ENCODE measurements at regions not wholly inside any gene's neighbourhood (a gene's known extent, or its start where the extent isn't known, plus 50 kb on each side); places are given as distances from the start of the nearest gene placed in this dataset.

DNA sequence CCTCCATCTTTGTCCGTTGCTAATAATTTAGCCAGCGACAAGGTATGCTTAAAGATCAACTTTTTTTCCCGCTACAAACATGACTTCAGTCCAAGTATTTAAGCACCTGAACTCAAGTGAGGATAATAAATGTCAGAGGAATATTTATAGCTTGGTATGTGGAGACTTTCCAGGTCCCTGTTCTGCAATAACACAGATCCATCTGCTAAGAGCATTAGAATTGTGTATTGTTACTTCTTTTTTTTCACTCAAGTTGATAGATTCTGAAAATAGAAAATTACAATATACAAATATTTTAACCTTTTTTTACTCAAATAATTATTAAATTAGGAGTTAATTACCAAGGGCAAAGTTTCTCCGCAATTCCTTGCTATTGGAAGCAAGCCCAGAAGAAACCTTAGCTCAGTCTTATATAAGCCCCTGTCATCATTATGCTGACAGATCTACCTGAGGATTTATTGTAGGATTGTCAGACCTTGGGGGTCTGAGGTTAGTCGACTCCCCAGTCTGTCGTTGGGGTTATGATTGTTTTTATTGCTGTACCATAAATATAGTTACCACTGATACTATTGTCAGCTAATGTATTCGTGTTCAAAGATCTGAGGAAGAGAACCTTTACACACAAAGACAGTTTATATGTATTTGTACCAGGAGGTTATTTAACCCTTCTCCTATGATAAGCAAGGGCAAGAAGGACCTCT is 337.9 kb downstream of the TBX15 start:
- TF ChIP-seq, protein P1, sequence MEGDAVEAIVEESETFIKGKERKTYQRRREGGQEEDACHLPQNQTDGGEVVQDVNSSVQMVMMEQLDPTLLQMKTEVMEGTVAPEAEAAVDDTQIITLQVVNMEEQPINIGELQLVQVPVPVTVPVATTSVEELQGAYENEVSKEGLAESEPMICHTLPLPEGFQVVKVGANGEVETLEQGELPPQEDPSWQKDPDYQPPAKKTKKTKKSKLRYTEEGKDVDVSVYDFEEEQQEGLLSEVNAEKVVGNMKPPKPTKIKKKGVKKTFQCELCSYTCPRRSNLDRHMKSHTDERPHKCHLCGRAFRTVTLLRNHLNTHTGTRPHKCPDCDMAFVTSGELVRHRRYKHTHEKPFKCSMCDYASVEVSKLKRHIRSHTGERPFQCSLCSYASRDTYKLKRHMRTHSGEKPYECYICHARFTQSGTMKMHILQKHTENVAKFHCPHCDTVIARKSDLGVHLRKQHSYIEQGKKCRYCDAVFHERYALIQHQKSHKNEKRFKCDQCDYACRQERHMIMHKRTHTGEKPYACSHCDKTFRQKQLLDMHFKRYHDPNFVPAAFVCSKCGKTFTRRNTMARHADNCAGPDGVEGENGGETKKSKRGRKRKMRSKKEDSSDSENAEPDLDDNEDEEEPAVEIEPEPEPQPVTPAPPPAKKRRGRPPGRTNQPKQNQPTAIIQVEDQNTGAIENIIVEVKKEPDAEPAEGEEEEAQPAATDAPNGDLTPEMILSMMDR (conservative IDR thresholded peaks at IDR 0.05; ENCODE audit: low read depth in 2 of 2) = no peak
- no peak for TF ChIP-seq JUNB (IDR thresholded peaks at IDR 0.05; ENCODE audit: unreplicated experiment)
- TF ChIP-seq, protein P2, sequence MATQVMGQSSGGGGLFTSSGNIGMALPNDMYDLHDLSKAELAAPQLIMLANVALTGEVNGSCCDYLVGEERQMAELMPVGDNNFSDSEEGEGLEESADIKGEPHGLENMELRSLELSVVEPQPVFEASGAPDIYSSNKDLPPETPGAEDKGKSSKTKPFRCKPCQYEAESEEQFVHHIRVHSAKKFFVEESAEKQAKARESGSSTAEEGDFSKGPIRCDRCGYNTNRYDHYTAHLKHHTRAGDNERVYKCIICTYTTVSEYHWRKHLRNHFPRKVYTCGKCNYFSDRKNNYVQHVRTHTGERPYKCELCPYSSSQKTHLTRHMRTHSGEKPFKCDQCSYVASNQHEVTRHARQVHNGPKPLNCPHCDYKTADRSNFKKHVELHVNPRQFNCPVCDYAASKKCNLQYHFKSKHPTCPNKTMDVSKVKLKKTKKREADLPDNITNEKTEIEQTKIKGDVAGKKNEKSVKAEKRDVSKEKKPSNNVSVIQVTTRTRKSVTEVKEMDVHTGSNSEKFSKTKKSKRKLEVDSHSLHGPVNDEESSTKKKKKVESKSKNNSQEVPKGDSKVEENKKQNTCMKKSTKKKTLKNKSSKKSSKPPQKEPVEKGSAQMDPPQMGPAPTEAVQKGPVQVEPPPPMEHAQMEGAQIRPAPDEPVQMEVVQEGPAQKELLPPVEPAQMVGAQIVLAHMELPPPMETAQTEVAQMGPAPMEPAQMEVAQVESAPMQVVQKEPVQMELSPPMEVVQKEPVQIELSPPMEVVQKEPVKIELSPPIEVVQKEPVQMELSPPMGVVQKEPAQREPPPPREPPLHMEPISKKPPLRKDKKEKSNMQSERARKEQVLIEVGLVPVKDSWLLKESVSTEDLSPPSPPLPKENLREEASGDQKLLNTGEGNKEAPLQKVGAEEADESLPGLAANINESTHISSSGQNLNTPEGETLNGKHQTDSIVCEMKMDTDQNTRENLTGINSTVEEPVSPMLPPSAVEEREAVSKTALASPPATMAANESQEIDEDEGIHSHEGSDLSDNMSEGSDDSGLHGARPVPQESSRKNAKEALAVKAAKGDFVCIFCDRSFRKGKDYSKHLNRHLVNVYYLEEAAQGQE (IDR thresholded peaks at IDR 0.05; ENCODE audit: unreplicated experiment) = no peak
- no peak for TF ChIP-seq EZH2 (IDR thresholded peaks at IDR 0.05; ENCODE audit: low read depth, unreplicated experiment)
- TF ChIP-seq, protein P3, sequence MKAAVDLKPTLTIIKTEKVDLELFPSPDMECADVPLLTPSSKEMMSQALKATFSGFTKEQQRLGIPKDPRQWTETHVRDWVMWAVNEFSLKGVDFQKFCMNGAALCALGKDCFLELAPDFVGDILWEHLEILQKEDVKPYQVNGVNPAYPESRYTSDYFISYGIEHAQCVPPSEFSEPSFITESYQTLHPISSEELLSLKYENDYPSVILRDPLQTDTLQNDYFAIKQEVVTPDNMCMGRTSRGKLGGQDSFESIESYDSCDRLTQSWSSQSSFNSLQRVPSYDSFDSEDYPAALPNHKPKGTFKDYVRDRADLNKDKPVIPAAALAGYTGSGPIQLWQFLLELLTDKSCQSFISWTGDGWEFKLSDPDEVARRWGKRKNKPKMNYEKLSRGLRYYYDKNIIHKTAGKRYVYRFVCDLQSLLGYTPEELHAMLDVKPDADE (IDR thresholded peaks at IDR 0.05) = no peak
- no peak for TF ChIP-seq POLR2AphosphoS5 (IDR thresholded peaks at IDR 0.05; ENCODE audit: low read depth)
- TF ChIP-seq STAT1 (IDR thresholded peaks at IDR 0.05; ENCODE audit: unreplicated experiment) = no peak
- TF ChIP-seq EZH2phosphoT487 (IDR thresholded peaks at IDR 0.05; ENCODE audit: unreplicated experiment) = no peak
- TF ChIP-seq CREB1 (CRISPR knock-in tag; IDR thresholded peaks at IDR 0.05; ENCODE audit: low read depth) = no peak
- no peak for TF ChIP-seq ZNF114 (CRISPR knock-in tag; IDR thresholded peaks at IDR 0.05)
- TF ChIP-seq, protein P4, sequence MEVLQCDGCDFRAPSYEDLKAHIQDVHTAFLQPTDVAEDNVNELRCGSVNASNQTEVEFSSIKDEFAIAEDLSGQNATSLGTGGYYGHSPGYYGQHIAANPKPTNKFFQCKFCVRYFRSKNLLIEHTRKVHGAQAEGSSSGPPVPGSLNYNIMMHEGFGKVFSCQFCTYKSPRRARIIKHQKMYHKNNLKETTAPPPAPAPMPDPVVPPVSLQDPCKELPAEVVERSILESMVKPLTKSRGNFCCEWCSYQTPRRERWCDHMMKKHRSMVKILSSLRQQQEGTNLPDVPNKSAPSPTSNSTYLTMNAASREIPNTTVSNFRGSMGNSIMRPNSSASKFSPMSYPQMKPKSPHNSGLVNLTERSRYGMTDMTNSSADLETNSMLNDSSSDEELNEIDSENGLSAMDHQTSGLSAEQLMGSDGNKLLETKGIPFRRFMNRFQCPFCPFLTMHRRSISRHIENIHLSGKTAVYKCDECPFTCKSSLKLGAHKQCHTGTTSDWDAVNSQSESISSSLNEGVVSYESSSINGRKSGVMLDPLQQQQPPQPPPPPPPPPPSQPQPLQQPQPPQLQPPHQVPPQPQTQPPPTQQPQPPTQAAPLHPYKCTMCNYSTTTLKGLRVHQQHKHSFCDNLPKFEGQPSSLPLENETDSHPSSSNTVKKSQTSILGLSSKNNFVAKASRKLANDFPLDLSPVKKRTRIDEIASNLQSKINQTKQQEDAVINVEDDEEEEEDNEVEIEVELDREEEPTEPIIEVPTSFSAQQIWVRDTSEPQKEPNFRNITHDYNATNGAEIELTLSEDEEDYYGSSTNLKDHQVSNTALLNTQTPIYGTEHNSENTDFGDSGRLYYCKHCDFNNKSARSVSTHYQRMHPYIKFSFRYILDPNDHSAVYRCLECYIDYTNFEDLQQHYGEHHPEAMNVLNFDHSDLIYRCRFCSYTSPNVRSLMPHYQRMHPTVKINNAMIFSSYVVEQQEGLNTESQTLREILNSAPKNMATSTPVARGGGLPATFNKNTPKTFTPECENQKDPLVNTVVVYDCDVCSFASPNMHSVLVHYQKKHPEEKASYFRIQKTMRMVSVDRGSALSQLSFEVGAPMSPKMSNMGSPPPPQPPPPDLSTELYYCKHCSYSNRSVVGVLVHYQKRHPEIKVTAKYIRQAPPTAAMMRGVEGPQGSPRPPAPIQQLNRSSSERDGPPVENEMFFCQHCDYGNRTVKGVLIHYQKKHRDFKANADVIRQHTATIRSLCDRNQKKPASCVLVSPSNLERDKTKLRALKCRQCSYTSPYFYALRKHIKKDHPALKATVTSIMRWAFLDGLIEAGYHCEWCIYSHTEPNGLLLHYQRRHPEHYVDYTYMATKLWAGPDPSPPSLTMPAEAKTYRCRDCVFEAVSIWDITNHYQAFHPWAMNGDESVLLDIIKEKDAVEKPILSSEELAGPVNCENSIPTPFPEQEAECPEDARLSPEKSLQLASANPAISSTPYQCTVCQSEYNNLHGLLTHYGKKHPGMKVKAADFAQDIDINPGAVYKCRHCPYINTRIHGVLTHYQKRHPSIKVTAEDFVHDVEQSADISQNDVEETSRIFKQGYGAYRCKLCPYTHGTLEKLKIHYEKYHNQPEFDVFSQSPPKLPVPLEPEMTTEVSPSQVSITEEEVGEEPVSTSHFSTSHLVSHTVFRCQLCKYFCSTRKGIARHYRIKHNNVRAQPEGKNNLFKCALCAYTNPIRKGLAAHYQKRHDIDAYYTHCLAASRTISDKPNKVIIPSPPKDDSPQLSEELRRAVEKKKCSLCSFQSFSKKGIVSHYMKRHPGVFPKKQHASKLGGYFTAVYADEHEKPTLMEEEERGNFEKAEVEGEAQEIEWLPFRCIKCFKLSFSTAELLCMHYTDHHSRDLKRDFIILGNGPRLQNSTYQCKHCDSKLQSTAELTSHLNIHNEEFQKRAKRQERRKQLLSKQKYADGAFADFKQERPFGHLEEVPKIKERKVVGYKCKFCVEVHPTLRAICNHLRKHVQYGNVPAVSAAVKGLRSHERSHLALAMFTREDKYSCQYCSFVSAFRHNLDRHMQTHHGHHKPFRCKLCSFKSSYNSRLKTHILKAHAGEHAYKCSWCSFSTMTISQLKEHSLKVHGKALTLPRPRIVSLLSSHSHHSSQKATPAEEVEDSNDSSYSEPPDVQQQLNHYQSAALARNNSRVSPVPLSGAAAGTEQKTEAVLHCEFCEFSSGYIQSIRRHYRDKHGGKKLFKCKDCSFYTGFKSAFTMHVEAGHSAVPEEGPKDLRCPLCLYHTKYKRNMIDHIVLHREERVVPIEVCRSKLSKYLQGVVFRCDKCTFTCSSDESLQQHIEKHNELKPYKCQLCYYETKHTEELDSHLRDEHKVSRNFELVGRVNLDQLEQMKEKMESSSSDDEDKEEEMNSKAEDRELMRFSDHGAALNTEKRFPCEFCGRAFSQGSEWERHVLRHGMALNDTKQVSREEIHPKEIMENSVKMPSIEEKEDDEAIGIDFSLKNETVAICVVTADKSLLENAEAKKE (CRISPR knock-in tag; IDR thresholded peaks at IDR 0.05) = no peak
